ENCODE measurements at regions not wholly inside any gene's neighbourhood (a gene's known extent, or its start where the extent isn't known, plus 50 kb on each side); places are given as distances from the start of the nearest gene placed in this dataset.
A peak's percentile ranks its signal among the peaks of the same experiment; 100 is the strongest.

DNA sequence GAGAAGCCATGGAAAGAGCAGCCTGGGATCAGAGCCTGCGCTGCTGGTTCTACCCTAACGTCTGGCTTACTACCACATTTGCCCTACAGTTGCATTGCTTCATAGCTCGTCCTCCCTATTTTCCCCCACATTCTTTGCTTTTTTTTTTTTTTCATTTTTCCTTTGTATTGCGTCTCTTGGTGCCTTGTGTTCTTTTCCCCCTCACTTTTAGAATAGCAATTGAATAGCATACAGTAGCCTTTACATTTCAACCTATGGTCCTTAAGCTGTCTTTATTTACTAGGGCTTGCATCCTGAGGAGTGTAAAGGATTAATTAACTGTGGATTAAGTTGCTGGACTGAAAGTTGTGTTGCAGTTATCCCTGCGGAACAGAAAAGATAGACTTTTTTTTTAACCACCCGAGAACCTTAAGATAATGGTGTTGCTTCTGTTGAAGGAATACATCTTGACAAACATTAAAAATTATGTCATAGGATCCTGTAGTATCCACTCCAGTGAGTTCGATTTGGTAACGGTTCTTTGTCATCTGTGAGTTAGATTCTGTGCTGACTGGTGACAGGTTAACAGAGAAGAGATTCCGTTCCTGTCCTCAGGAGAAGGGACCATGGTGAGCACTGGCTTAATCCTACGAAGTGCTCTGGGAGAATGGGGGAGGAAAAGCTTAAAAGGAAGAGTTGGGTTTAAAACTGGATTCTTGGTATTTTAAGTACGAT, 417.4 kb upstream of the NAALADL2 start:
- no peak for TF ChIP-seq POLR2A (IDR thresholded peaks at IDR 0.05)
- TF ChIP-seq, protein P1, sequence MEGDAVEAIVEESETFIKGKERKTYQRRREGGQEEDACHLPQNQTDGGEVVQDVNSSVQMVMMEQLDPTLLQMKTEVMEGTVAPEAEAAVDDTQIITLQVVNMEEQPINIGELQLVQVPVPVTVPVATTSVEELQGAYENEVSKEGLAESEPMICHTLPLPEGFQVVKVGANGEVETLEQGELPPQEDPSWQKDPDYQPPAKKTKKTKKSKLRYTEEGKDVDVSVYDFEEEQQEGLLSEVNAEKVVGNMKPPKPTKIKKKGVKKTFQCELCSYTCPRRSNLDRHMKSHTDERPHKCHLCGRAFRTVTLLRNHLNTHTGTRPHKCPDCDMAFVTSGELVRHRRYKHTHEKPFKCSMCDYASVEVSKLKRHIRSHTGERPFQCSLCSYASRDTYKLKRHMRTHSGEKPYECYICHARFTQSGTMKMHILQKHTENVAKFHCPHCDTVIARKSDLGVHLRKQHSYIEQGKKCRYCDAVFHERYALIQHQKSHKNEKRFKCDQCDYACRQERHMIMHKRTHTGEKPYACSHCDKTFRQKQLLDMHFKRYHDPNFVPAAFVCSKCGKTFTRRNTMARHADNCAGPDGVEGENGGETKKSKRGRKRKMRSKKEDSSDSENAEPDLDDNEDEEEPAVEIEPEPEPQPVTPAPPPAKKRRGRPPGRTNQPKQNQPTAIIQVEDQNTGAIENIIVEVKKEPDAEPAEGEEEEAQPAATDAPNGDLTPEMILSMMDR (IDR thresholded peaks at IDR 0.05), result no peak
- Histone ChIP-seq H3K36me3 (no peaks in the 10 kb centered on the region), H3K4me3 (peak overlapping the region; percentile 53 to 79), H3K27me3 (no peaks in the 10 kb centered on the region), H3K9me3 (no peaks in the 10 kb centered on the region), H3K4me1 (no peaks in the 10 kb centered on the region), H3K27ac (peak overlapping the region; percentile 98)
- no peak for DNase-seq
- intact Hi-C loops (cut with DNase I; ENCODE audit: low total_unique reads), result no loop called here

DNA sequence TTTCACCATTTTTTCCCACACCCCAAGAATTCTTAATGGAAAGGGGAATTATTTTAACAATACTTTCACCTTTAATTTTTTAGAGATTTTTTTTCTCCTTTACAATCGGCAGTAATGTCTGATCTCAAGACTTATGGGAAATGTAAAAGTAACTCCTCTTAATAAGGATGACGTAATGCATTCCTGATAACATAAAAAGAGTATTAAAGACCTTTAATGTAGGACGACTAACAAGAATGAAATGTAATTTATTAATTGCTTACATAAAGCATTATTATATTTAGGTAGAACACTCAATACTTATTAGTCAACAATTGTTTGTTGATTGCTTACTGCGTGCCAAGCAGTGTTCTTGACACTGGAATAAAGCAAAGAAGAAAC, 416.8 kb upstream of the NAALADL2 start:
- H3K27ac ChIP-seq, result peak overlapping the region; percentile 98
- no peak for DNase-seq
- no peaks in the 10 kb centered on the region for H3K27me3 ChIP-seq
- H3K9me3 ChIP-seq, result no peaks in the 10 kb centered on the region
- H3K36me3 ChIP-seq, result no peaks in the 10 kb centered on the region
- peak overlapping the region in 1 of 2 donors; percentile 79 for H3K4me3 ChIP-seq
- intact Hi-C loops (cut with DNase I; ENCODE audit: low total_unique reads), result no loop called here
- no peak for TF ChIP-seq POLR2A (IDR thresholded peaks at IDR 0.05)
- TF ChIP-seq, protein P1 (IDR thresholded peaks at IDR 0.05), result no peak
- no peaks in the 10 kb centered on the region for H3K4me1 ChIP-seq

DNA sequence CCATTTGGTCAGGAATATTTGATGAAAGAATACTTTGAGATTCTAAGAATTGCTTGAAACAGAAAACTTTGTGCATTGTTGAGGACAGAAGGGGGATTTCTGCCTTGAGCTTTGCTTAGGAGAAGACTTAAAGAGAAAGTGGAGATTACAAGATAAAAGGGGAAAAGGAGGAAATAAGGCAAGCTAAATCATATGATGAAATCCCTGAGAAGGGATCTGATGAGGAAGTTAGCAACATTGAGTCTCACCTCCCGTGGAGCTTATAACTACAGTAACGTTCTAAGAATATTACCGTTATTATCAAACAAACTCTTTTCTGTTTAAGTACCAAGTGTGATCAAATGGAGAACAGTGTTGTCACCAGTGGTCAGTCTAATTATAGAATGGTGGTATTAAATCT, 414.7 kb upstream of the NAALADL2 start:
- Histone ChIP-seq H3K27me3 (no peaks in the 10 kb centered on the region), H3K4me1 (no peaks in the 10 kb centered on the region), H3K27ac (no peak overlapping the region), H3K36me3 (no peaks in the 10 kb centered on the region), H3K4me3 (no peak overlapping the region), H3K9me3 (no peaks in the 10 kb centered on the region)
- no peak for DNase-seq
- TF ChIP-seq, protein P1 (IDR thresholded peaks at IDR 0.05), result no peak
- no peak for TF ChIP-seq POLR2A (IDR thresholded peaks at IDR 0.05)
- intact Hi-C loops (cut with DNase I; ENCODE audit: low total_unique reads), result no loop called here

DNA sequence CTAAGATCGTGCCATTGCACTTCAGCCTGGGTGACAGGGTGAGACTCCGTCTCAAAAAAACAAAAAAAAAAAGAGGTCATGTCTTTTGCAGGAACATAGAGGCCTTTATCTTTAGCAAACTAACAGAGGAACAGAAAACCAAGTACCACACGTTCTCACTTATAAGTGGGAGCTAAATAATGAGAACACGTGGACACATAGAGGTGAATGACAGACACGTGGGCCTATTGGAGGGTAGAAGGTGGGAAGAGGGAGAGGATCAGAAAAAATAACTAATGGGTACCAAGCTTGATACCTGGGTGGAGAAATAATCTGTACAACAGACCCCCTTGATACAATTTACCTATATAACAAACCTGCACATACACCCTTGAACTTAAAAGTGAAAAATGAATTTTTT, 401.4 kb upstream of the NAALADL2 start:
- intact Hi-C loops (cut with DNase I; ENCODE audit: low total_unique reads), result no loop called here
- Histone ChIP-seq H3K9me3 (no peaks in the 10 kb centered on the region), H3K36me3 (no peaks in the 10 kb centered on the region), H3K4me3 (no peak overlapping the region), H3K27me3 (no peaks in the 10 kb centered on the region), H3K27ac (no peak overlapping the region), H3K4me1 (no peaks in the 10 kb centered on the region)
- TF ChIP-seq POLR2A (IDR thresholded peaks at IDR 0.05), result no peak
- TF ChIP-seq, protein P1 (IDR thresholded peaks at IDR 0.05), result no peak
- DNase-seq, result no peak

DNA sequence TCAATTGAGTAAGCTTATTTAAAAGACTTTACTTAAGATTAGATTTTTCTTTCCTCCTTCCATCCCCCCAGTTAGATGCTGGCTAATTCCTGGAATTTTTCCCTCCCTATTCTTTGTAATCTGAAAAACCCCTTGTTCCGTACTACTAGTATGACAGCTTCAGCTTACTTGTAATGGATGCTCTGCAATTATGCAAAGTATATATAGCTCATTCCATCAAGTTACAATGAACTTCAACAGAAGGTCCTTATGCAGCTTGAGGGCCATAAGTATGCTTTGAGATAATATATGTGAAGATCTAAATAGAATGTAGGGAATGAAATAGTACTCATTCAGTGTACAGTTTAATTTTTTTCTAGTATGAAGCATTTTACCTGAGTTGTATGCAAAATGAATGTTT, 398.3 kb upstream of the NAALADL2 start:
- DNase-seq, result no peak
- Histone ChIP-seq H3K4me3 (no peak overlapping the region), H3K9me3 (no peaks in the 10 kb centered on the region), H3K27ac (no peak overlapping the region), H3K4me1 (no peaks in the 10 kb centered on the region), H3K27me3 (no peaks in the 10 kb centered on the region), H3K36me3 (no peaks in the 10 kb centered on the region)
- TF ChIP-seq, protein P1 (IDR thresholded peaks at IDR 0.05), result no peak
- no peak for TF ChIP-seq POLR2A (IDR thresholded peaks at IDR 0.05)
- intact Hi-C loops (cut with DNase I; ENCODE audit: low total_unique reads), result no loop called here
